ENCODE measurements at regions not wholly inside any gene's neighbourhood (a gene's known extent, or its start where the extent isn't known, plus 50 kb on each side); places are given as distances from the start of the nearest gene placed in this dataset.

GRCh38 chr9:91481972-91482371, 58.3 kb upstream of the NFIL3 start:
- Histone ChIP-seq H3K36me3 (no peaks in the 10 kb centered on the region), H3K4me3 (no peak overlapping the region), H3K4me1 (peaks cover 30% of the 10 kb centered on the region), H3K9me3 (replicated peaks) (no peaks in the 10 kb centered on the region), H3K27ac (replicated peaks) (peak overlapping the region; percentile 91), H3K27me3 (ENCODE audit: low read depth) (no peaks in the 10 kb centered on the region)
- TF ChIP-seq CTCF (IDR thresholded peaks at IDR 0.05; ENCODE audit: borderline replicate concordance) = no peak
- DNase-seq = no peak
- intact Hi-C loops (cut with micrococcal nuclease) = no loop called here

- Histone ChIP-seq H3K4me3 (no peak overlapping the region), H3K4me1 (peaks cover 10% of the 10 kb centered on the region), H3K9me3 (replicated peaks) (no peaks in the 10 kb centered on the region), H3K27ac (replicated peaks) (no peak overlapping the region), H3K36me3 (no peaks in the 10 kb centered on the region), H3K27me3 (ENCODE audit: low read depth) (no peaks in the 10 kb centered on the region)
- TF ChIP-seq CTCF (IDR thresholded peaks at IDR 0.05; ENCODE audit: borderline replicate concordance) = no peak
- intact Hi-C loops (cut with micrococcal nuclease) = loop anchor here (10.0 kb wide), 1 partner anchor 58 kb away; no protein-coding TSS in a partner anchor
- DNase-seq = no peak
Observed at GRCh38 chr9:91477106-91477505, 53.5 kb upstream of the NFIL3 start.

GRCh38 chr9:91474656-91475055, 51.0 kb upstream of the NFIL3 start:
- no peaks in the 10 kb centered on the region for H3K36me3 ChIP-seq
- no peak overlapping the region for H3K27ac ChIP-seq (replicated peaks)
- intact Hi-C loops (cut with micrococcal nuclease) = loop anchor here (10.0 kb wide), 1 partner anchor 60 kb away; no protein-coding TSS in a partner anchor
- no peak for TF ChIP-seq CTCF (IDR thresholded peaks at IDR 0.05; ENCODE audit: borderline replicate concordance)
- no peaks in the 10 kb centered on the region for H3K27me3 ChIP-seq (ENCODE audit: low read depth)
- DNase-seq = no peak
- no peaks in the 10 kb centered on the region for H3K9me3 ChIP-seq (replicated peaks)
- peaks cover 5% of the 10 kb centered on the region for H3K4me1 ChIP-seq
- H3K4me3 ChIP-seq = no peak overlapping the region

All from left ventricle myocardium inferior (tissue), 1 donor.